ENCODE measurements at regions not wholly inside any gene's neighbourhood (a gene's known extent, or its start where the extent isn't known, plus 50 kb on each side); places are given as distances from the start of the nearest gene placed in this dataset.
"Not testable (repeated sequence)": the region's sequence is repeated elsewhere in the genome, so short reads cannot be mapped to it uniquely, and the experiment has no call there.

DNA sequence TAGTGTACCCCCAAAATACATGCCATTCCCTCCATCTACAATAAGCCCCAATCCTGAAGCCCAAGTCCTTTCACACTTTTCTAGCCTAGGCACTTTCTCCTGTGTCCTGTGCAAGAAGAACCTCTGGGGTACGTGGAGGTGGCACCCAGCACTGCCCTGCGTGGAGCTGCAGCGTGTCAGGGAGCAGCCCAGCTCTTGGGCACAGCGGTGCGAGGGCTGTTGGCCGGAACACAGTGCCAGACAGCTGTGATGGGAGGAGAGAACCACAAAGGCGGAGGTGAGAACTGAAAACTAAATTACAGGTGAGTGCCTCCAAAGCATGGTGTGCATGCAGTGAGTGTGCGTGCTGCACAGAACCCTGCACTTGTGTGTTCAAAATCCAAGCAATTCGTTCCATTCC lies 621.3 kb upstream of the ADARB2 start:
- no peak for DNase-seq (ENCODE audit: low spot score)

DNA sequence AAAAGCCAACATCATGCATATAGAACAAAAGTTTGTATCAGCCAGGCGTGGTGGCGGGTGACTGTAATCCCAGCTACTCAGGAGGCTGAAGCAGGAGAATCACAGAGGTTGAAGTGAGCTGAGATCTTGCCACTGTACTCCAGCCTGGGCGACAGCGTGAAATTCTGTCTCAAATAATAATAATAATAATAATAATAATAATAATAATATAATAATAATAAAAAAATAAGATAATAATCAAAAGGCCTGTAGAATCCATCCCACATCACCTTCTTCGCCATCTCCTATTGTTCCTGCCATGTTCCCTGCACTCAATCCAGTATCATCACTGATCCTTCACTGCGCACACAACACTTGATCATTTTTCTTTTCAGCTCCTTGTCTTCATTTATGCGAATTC lies 619.3 kb upstream of the ADARB2 start:
- DNase-seq (ENCODE audit: low spot score): no peak

DNA sequence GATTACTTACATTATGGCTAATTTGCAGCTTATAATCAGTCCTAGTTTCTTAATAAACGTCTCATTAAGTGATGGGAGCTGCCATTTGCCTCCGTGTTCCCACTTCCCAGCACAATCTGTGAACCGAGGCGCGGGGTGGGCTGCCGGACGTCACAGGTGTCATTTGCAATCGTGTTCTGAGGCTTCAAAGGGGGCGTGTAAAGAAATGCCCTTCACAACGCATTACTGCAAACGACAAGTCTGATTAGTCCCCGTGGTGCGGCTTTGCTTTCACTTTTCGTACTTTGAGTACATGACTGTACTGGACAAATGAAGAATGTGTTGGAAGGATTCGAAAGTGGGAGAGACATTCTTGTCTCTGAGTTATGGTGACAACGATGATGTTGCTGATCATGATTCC lies 614.2 kb upstream of the ADARB2 start:
- DNase-seq (ENCODE audit: low spot score): no peak

DNA sequence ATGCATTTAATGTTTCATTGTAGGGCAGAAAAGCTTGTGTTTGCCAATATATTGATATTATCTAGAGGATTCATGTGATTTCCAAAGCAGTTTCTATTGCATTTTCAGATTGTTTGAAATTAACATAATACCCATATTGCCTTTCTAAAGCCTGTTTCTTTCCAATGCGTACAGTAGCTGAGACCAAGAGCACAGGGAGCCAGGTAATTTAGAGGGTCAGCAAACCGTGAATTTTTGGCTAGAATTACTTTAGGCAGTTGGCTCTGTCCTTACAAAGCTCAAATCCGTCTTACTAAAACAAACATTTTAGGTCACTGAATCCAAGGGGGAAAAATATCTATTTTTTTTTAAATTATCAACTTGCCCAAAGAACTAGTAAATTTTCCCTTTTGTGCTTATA lies 604.9 kb upstream of the ADARB2 start:
- no peak for DNase-seq (ENCODE audit: low spot score)

DNA sequence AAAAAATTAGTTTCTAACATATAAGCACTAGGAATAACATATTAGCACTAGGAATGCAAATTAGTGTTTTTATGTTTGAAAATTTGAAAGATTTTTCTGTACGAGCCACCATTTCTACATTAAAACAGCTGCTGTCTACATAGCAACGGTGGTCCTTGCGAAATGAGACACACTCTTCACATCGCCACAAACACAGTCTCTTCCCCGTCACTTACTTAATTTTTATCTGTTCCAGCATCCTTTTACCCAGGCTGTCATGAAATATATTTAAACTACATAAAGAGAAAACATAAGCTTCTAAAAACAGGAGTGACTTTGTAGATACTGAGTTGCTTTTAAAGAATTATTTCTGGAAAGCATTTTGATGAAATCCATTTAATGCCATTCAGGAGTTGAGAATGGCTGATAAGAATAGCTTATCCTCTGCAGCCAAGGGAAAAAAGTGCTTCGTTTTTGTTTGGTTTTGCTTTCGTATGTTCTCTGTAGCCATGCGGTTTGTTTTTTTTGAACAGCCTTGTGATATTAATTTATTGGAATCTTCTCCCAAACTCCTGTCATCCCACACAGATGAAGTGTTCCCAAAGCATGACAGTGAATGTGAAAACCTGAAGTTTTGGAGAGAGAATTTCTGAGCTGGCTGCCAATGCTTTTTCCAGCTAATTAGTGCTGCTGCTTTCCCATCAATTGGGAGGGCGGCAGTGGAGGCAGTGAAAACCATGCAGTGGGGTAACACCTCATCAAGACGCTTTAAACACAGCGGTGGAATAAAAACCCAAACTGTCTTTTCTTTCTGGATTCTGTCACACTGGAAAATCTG lies 603.7 kb upstream of the ADARB2 start:
- DNase-seq (ENCODE audit: low spot score): no peak

DNA sequence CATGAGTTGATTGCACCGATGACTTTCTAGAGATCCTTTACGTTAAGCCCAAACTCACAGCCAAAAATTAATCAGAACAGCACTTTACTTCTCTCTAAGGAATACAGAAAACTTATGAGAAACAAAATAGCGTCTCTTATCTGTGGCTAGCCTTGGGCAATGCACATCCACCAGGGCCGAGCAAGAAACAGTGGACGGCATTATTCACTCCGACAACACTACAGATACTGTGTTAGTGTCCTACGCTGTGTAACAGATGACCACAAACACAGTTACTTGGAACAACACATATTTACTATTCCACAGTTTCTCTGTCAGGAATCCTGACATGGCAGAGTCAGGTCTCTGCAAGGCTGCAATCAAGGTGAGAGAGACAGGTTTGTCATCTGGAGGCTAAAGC lies 598.3 kb upstream of the ADARB2 start:
- DNase-seq (ENCODE audit: low spot score): no peak

DNA sequence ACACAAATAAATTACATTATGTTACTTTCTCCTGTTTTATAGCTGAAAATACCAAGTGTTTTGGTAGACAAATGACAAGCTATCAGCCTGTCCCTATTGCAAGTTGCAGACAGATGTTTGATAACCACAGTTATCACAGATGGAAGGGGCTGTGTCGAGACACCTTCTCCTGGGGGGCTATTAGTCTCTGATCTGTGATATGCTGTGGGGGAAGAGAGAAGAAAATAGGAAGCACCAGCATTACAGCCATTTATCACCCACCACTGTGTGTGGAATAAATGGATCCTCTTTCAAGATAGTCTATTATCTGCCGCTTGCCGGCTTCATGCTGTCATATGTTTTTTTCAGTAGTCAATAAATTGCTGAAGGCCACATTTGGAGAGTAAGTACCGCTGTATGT lies 597.2 kb upstream of the ADARB2 start:
- no peak for DNase-seq (ENCODE audit: low spot score)

DNA sequence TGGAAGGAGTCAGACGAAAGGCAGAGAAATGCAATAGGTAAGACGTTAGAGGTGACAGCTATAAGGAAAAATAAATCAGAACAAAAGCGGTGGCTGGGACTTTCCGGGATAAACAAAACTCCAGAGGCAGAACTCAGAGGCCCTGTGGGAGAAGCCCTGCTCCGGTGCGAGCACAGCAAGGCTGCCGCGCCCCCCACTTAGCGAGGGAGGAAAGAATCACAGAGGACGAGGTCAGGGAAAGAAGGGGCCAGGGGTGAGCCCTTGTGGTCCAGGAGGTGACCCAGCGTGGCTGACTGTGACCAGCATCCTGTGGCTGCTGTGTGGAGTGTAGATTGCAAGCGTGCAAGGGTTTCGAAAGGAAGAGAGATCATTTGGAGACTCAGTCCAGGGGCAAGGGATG lies 591.8 kb upstream of the ADARB2 start:
- no peak for DNase-seq (ENCODE audit: low spot score)

DNA sequence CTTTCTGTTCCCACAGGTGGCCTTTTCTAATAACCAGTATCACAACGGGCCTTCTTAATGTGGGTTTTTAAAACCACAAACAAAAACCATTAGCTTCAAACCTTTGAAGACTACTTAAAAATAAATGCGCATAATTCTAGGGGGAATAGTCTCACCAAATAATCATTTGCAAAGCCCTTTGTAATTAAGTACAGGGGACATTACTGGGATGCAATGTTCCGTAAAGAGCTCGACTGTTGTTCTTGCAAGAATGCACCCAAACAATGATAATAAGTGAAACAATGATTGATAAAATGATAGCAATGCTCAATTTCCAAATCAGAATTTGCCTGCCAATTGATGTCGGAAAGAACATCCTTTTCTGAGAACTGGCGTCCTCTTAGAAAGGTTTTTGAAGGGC lies 589.1 kb upstream of the ADARB2 start:
- no peak for DNase-seq (ENCODE audit: low spot score)

DNA sequence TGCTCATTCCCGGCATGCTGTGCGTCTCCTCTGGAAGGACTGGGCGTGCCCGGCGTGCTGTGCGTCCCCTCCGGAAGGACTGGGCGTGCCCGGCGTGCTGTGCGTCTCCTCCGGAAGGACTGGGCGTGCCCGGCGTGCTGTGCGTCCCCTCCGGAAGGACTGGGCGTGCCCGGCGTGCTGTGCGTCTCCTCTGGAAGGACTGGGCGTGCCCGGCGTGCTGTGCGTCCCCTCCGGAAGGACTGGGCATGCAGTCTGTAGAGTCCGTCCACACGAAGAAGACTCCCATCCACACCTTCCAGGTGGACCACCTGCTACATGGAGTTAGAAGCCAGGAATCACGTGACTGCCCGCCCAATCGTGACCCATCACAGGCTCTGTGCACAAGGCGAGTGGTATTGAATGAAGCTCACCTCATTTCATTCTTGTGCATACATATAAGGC lies 577.7 kb upstream of the ADARB2 start:
- DNase-seq (ENCODE audit: low spot score): not testable (repeated sequence)

DNA sequence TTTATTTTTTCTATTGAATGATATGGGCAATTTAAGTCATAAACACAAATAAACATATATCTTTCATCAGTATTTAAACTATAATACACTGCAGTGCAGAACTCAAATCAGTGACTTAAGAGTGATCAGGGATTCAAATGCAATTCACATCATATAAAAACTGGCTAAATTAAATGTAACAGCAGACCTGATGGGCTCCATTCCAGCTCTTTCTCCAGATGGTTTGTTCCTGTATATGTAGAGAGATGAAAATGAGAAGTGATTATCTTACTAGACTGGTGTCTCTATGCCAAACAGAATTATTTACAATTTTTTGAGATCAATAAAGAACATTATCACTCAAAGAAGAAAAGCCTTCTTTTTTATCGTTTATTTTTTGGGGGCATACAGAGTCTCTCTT lies 568.8 kb upstream of the ADARB2 start:
- no peak for DNase-seq (ENCODE audit: low spot score)

DNA sequence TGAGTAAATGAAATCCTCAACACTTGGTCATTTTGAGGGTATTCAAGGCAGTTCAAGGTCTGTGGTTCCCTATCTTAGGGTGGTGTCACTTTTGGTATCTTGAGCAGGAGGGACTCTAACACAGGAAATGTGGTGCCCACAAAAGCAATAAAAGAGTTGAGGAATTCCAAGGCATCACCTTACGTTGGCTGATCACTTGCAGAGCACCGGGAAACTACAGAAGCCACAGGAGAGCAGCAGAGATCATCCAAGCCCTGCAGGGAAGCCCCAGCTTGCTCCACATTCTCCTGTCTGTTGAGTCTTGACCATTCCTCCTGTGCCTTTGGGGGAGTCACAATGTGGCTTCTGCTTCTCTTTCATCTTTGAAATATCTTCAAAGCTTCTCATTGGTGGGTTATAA lies 565.8 kb upstream of the ADARB2 start:
- DNase-seq (ENCODE audit: low spot score): no peak

DNA sequence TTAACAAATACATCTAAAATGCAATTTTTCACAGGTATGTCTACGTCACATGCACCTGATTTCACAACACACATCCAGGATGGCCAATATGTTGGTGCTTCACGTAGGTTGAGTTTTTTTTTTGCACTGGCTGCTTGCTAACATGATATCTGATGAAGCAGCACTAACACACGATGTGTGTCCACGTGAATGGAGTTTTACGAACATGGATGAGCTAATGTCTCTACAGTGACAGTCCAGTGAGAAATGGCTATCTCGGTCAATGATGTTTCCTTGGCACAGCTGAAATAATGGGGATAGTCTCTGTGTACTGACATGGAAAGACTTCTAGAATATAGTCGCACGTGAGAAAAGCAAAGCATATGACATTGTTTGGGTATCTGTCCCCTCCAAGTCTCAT lies 563.9 kb upstream of the ADARB2 start:
- DNase-seq (ENCODE audit: low spot score): no peak

DNA sequence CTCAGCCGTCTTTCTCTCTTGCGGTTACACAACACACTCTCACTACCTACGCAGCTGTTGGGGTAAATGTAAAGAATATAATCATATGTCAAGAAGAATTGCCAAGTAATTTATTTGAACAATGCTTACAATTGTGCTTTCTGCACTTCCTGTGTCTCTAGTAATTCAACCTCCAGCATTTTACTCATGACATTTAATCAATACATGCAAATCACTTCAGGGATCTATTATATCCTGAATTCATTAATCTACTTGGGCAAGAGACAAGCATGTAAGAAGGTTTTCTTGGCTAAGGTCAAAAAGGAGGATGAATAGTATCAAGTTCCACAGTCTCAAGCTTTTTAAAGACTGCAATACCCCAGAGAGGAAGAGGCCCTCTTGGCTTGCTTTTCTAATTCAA lies 562.9 kb upstream of the ADARB2 start:
- no peak for DNase-seq (ENCODE audit: low spot score)

DNA sequence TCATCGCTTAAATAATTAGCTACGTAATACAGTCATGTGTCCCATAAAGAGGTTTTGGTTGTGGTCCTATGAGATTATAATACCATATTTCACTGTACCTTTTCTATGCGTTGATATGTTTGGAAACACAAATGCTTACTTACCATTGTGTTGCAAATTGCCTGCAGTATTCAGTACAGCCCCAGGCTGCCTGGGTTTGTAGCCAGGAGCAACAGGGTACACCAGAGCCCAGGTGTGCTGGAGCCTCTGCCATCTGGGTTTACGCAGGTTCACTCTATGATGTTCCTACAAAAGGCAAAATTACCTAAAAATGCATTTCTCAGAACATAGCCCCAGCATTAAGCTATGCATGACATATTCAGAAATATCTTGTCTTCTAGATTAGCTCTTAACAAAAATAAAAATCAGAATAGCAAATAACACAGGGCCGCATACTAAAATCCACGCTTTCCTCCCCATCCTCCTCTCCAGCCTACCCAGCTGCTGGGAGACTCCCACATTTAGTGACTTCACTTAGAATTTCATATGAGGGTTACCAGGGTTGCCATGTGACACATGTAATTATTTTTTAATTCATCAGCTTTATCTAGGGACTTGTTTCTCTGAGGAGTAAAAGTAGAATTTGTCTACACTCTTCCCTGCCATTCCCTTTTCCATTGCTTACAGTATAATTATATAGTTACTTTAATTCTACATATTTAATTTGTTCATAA lies 559.0 kb upstream of the ADARB2 start:
- no peak for DNase-seq (ENCODE audit: low spot score)

DNA sequence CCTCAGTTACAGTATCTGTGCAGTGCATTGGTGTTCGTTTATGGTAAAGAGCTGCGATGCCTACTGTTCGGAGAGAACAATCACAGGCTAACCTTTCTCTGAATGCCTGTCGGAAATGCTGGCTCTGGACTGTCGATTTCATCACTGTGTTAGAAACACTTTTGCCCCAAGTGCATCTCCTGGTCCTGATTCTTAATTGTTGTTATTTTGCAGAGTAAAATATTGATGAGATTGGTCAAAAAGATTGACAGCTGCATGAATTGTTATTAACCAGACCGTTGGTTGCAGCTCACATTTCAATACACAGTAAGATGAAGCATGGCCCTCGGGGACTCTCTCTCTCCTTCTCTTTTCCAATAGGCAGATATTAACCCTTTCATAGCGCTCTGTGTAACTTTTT lies 557.4 kb upstream of the ADARB2 start:
- DNase-seq (ENCODE audit: low spot score): no peak

DNA sequence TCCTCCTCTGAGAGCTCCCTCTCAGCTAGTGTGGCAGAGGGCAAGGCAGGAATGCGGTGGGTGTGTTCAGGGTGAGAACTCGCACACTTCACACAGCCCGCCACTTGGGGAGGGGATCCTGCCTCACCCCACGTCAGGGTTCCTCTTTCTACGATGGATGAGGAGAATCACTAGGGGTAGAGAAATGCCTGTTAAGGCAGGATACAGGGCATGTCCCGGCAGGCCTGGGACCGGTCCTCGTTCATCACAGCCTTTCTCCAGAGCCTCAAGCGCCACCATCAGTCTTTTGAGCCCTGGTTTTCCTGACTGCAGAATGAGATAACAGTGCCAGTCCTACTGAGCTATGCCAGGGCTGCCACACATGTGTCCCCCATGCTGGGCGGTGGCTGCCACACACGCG lies 546.7 kb upstream of the ADARB2 start:
- no peak for DNase-seq (ENCODE audit: low spot score)

DNA sequence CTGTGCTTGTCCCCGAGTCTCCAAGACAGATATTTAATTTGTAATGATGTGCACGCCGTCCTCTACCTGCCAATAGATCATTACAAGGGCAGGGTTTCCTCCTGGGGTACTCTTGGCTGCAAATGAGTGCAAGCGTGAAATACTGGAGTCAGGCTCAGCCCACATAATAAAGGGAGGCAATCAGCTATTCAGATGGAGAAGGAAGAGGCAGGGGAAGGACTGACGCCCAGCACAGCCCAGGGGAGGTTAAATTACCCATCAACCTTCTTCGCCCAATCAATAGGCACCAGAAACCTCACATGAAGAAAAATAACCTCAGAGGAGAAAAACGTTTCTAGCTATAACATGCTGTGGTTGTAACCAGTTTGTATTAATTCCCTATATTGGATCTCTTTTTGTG lies 544.9 kb upstream of the ADARB2 start:
- no peak for DNase-seq (ENCODE audit: low spot score)

DNA sequence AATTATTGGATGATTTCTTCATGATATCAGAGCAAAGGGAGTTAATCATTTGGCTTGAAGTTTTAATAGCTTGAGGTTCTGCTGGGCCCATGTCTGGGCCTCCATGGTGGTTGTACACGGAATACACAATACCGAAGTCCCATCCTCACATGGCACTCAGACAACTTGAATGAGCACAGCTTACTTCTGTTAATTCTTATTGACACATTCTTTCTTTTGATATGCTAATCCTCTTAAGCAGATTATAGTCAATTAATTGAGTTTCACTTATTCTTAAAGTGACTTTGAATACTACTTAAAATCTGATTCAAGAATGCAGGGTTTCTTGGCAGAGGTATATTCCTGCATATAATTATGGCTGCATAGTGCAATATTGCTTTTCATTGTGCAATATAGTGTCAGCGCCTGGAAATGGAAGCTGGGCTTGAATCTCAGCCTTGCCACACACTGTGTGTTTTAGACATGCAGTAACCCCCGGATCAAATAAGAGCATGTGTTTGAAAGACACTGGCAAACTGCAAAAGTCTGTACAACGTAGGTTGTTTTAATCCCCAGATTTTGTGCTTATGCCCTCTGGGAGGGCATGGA lies 543.5 kb upstream of the ADARB2 start:
- DNase-seq (ENCODE audit: low spot score): no peak

DNA sequence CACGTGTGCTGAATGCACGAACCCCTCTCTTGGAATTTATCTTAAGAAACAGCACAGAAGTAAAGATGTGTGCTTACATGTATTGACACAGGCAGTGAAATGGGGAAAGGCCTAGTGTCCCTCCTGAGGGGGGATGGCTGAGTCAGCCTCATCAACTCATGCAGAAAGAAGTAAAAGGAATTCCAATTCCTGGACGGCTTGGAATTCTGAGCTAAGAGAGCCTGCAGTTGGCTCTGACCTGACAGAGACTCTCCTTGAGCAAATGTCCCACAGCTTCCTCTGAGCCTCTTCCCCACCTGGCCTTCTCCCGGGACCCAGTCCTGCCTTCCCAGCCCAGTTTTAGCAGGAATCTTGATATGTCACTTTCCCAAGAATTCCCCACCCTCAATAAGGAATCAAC lies 542.4 kb upstream of the ADARB2 start:
- no peak for DNase-seq (ENCODE audit: low spot score)

DNA sequence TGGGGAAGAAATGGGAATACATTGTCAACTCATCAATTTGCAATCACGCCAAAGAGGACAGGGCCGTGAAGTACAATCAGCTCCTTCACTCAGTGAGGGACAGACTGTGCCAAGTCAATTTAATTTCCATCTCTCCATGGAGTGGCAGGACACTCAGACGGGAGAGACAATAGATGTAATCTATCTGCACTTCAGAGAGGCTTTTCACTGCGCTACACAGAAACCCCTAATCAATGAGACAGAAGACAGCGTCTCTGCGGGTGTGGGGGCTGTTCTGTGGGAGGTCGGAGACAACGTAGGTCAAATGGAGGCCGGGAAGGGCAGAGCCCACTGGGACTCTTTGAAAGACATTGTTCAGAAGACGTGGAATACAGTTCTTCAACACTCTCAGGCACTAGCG lies 541.0 kb upstream of the ADARB2 start:
- DNase-seq (ENCODE audit: low spot score): no peak

DNA sequence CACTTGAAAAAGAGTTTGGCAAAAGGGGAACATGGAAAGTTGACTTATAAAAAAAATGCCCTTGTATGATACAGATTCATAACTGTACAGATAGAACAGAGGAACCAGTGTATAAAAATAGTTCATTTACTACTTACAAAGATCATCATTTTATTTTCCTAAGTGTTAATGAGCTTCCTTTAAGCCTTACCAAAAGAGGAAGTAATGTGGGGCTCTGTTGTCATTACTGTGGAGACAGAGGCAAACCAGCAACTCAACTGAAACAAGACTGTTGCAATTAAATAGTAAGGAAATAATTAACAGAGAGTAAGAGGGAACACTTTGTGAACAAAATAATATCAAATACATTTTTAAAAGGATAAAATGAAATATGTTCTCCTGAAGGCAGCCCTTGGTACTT lies 526.2 kb upstream of the ADARB2 start:
- DNase-seq (ENCODE audit: low spot score): no peak

DNA sequence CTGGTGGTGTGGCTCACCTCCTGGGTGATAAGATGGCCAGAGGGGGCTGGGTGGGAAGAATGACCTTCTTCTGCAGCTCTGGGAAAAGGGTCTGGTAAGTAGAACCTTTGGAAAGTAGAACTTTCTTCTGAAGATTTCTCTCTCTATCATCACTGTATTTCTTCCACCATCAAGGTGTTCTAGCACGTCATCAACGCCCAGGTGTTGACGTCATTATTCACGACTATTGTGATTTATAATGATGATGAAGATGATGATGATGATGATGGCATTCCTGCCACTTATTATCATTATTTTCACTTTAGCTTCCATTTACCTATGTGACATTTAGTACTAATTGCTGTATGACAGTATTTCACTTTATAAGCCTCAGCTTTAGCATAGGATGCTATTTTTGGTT lies 525.6 kb upstream of the ADARB2 start:
- DNase-seq (ENCODE audit: low spot score): no peak

Data from SK-N-DZ (cell line).